Liver (tissue), 8 donors: ENCODE measurements at regions not wholly inside any gene's neighbourhood (a gene's known extent, or its start where the extent isn't known, plus 50 kb on each side); places are given as distances from the start of the nearest gene placed in this dataset.

Experiments
- DNase-seq: peaks from one replicate; pipeline ENCODE4 v3.0.0-alpha.2; 2017; ENCODE audit warnings: low spot score
- H3K27ac ChIP-seq, 2 donors: one replicate each; pipeline ENCODE4 v1.7.0; 2013; ENCODE audit warnings: inconsistent platforms in 2 of 2, low read length in 2 of 2, control low read depth in 1 of 2, low read depth in 1 of 2, mild to moderate bottlenecking in 1 of 2
- H3K27me3 ChIP-seq, 4 donors: one replicate each; pipeline versions ENCODE4 v1.6.1 to v1.7.0; 2013; ENCODE audit warnings: low read length in 3 of 4, inconsistent platforms in 1 of 4, mild to moderate bottlenecking in 1 of 4, moderate library complexity in 1 of 4; ENCODE audit not compliant: control insufficient read depth in 4 of 4, insufficient read depth in 4 of 4
- H3K36me3 ChIP-seq, 4 donors: one replicate each; pipeline versions ENCODE4 v1.6.1 to v1.7.0; 2013; ENCODE audit warnings: low read length in 3 of 4, mild to moderate bottlenecking in 3 of 4, low read depth in 1 of 4, moderate library complexity in 1 of 4; ENCODE audit not compliant: control insufficient read depth in 4 of 4, insufficient read depth in 3 of 4
- H3K4me1 ChIP-seq, 4 donors: one replicate each; pipeline versions ENCODE4 v1.6.1 to v1.7.0; 2013; ENCODE audit warnings: low read length in 3 of 4, mild to moderate bottlenecking in 3 of 4, moderate library complexity in 1 of 4; ENCODE audit not compliant: control insufficient read depth in 4 of 4, insufficient read depth in 4 of 4
- H3K4me3 ChIP-seq, 3 donors: one replicate each; pipeline versions ENCODE4 v1.6.1 to v1.7.0; 2013; ENCODE audit warnings: low read length in 3 of 3, control low read depth in 1 of 3, low read depth in 1 of 3, mild to moderate bottlenecking in 1 of 3
- H3K9ac ChIP-seq, 2 donors: one replicate each; pipeline ENCODE4 v1.7.0; 2013; ENCODE audit warnings: low read length in 2 of 2, mild to moderate bottlenecking in 2 of 2, moderate library complexity in 2 of 2, control low read depth in 1 of 2, low read depth in 1 of 2
- H3K9me3 ChIP-seq, 4 donors: one replicate each; pipeline versions ENCODE4 v1.6.1 to v1.7.0; 2013; ENCODE audit warnings: low read length in 3 of 4; ENCODE audit not compliant: control insufficient read depth in 4 of 4
- EGR1 ChIP-seq, 2 donors: IDR thresholded peaks; 2 replicates each; pipeline ENCODE4 v1.6.1; 2016 to 2018; ENCODE audit warnings: antibody characterized with exemption in 2 of 2, low read depth in 2 of 2
- FOXA1 ChIP-seq: IDR thresholded peaks from 2 replicates; pipeline ENCODE4 v1.6.1; 2016; ENCODE audit warnings: antibody characterized with exemption
- FOXA2 ChIP-seq: IDR thresholded peaks from 2 replicates; pipeline ENCODE4 v1.6.1; 2016; ENCODE audit warnings: antibody characterized with exemption
- GABPA ChIP-seq, 2 donors: IDR thresholded peaks in 1 of 2; conservative IDR thresholded peaks in 1 of 2; 2 replicates each; pipeline ENCODE4 v1.6.1; 2016; ENCODE audit warnings: antibody characterized with exemption in 2 of 2, mild to moderate bottlenecking in 1 of 2, moderate library complexity in 1 of 2
- HNF4A ChIP-seq, 2 donors: conservative IDR thresholded peaks; 2 replicates each; pipeline ENCODE4 v1.6.1; 2016; ENCODE audit warnings: antibody characterized with exemption in 2 of 2, mild to moderate bottlenecking in 2 of 2
- HNF4G ChIP-seq: IDR thresholded peaks from 2 replicates; pipeline ENCODE4 v1.6.1; 2016; ENCODE audit warnings: antibody characterized with exemption
- JUND ChIP-seq, 2 donors: IDR thresholded peaks; 2 replicates each; pipeline ENCODE4 v1.6.1; 2016; ENCODE audit warnings: antibody characterized with exemption in 2 of 2
- NR2F2 ChIP-seq: IDR thresholded peaks from 2 replicates; pipeline ENCODE4 v1.6.1; 2016; ENCODE audit warnings: antibody characterized with exemption
- SP1 ChIP-seq: IDR thresholded peaks from 2 replicates; pipeline ENCODE4 v1.6.1; 2018; ENCODE audit warnings: antibody characterized with exemption, mild to moderate bottlenecking
- TAF1 ChIP-seq: conservative IDR thresholded peaks from 2 replicates; pipeline ENCODE4 v1.6.1; 2016; ENCODE audit warnings: antibody characterized with exemption, mild to moderate bottlenecking
- whole genome bisulfite sequencing: extraction: QIAGEN DNeasy Blood & Tissue Kit; methylation state at CpG from one replicate; pipeline ENCODE4 v1.1.7; 2013; 5-methylcytosine and 5-hydroxymethylcytosine counted together
- TF ChIP-seq, protein P1 (sequence below): IDR thresholded peaks from 2 replicates; pipeline ENCODE4 v1.6.1; 2016; ENCODE audit warnings: antibody characterized with exemption
- TF ChIP-seq, protein P2 (sequence below): fragments of 150-350 bp; IDR thresholded peaks from 2 replicates; pipeline ENCODE4 v1.5.1; 2017; ENCODE audit warnings: improper control_type of control experiment, low read depth, low read length; ENCODE audit not compliant: missing input control
- TF ChIP-seq, protein P3 (sequence below): IDR thresholded peaks from 2 replicates; pipeline ENCODE4 v1.6.1; 2016; ENCODE audit warnings: antibody characterized with exemption, mild to moderate bottlenecking
- TF ChIP-seq, protein P4 (sequence below): IDR thresholded peaks from 2 replicates; pipeline ENCODE4 v1.6.1; 2016; ENCODE audit warnings: antibody characterized with exemption
- donor health status: healthy.
- donor health status: healthy.
- donor health status: healthy.
- donor health status: healthy.
- donor health status: healthy.

DNA sequence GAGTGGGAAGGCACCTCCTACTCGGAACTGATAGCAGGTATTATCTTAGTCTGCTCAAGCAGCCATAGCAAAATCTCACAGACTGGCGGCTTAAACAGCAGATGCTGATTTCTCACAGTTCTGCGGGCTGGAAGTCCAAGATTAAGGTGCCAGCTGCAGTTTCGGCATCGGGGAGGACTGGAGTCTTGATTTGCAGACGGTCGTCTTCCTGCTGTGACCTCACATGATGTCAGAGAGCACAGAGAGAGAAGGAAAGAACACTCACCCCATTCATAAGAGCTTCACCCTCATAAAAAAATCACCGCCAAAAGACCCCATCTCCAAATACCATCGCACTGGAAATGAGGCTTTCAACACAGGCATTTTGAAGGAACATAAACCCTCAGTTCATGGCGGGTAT lies 216.5 kb upstream of the PITRM1 start:
- H3K36me3 ChIP-seq: no peaks in the 10 kb centered on the region
- H3K9ac ChIP-seq: no peak overlapping the region
- no peaks in the 10 kb centered on the region for H3K4me1 ChIP-seq
- WGBS: 70% methylated on average over 10 of the region's 10 CpGs
- H3K27ac ChIP-seq: no peak overlapping the region
- no peak overlapping the region for H3K4me3 ChIP-seq
- peaks cover 0 to 9% (median 6%) of the 10 kb centered on the region in 4 donors for H3K9me3 ChIP-seq
- H3K27me3 ChIP-seq: no peaks in the 10 kb centered on the region
- DNase-seq: no peak
- no peak for TF ChIP-seq FOXA2

DNA sequence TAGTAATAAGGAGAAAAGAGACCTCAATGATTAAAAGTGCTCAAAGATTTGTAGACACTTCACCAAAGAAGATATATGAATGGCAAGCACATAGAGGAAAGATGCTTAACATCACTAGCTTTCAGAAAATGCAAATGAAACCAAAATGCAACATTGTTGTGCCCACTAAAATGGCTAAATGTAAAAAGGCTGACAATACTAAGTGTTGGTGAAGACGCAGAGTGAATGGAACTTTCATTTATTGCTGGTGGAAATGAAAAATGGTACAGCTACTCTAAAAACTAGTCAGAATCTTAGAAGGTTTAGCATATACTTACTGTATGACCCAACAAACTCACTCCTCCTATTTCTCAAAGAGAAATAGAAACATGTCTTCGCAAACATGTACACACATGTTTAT lies 212.9 kb upstream of the PITRM1 start:
- no peak for TF ChIP-seq FOXA2
- TF ChIP-seq, protein P1, sequence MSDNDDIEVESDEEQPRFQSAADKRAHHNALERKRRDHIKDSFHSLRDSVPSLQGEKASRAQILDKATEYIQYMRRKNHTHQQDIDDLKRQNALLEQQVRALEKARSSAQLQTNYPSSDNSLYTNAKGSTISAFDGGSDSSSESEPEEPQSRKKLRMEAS: no peak
- TF ChIP-seq TAF1: no peak
- TF ChIP-seq SP1: no peak
- TF ChIP-seq JUND (IDR thresholded peaks at IDR 0.05): no peak
- TF ChIP-seq, protein P2, sequence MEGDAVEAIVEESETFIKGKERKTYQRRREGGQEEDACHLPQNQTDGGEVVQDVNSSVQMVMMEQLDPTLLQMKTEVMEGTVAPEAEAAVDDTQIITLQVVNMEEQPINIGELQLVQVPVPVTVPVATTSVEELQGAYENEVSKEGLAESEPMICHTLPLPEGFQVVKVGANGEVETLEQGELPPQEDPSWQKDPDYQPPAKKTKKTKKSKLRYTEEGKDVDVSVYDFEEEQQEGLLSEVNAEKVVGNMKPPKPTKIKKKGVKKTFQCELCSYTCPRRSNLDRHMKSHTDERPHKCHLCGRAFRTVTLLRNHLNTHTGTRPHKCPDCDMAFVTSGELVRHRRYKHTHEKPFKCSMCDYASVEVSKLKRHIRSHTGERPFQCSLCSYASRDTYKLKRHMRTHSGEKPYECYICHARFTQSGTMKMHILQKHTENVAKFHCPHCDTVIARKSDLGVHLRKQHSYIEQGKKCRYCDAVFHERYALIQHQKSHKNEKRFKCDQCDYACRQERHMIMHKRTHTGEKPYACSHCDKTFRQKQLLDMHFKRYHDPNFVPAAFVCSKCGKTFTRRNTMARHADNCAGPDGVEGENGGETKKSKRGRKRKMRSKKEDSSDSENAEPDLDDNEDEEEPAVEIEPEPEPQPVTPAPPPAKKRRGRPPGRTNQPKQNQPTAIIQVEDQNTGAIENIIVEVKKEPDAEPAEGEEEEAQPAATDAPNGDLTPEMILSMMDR: no peak
- TF ChIP-seq, protein P3, sequence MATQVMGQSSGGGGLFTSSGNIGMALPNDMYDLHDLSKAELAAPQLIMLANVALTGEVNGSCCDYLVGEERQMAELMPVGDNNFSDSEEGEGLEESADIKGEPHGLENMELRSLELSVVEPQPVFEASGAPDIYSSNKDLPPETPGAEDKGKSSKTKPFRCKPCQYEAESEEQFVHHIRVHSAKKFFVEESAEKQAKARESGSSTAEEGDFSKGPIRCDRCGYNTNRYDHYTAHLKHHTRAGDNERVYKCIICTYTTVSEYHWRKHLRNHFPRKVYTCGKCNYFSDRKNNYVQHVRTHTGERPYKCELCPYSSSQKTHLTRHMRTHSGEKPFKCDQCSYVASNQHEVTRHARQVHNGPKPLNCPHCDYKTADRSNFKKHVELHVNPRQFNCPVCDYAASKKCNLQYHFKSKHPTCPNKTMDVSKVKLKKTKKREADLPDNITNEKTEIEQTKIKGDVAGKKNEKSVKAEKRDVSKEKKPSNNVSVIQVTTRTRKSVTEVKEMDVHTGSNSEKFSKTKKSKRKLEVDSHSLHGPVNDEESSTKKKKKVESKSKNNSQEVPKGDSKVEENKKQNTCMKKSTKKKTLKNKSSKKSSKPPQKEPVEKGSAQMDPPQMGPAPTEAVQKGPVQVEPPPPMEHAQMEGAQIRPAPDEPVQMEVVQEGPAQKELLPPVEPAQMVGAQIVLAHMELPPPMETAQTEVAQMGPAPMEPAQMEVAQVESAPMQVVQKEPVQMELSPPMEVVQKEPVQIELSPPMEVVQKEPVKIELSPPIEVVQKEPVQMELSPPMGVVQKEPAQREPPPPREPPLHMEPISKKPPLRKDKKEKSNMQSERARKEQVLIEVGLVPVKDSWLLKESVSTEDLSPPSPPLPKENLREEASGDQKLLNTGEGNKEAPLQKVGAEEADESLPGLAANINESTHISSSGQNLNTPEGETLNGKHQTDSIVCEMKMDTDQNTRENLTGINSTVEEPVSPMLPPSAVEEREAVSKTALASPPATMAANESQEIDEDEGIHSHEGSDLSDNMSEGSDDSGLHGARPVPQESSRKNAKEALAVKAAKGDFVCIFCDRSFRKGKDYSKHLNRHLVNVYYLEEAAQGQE: no peak
- TF ChIP-seq, protein P4, sequence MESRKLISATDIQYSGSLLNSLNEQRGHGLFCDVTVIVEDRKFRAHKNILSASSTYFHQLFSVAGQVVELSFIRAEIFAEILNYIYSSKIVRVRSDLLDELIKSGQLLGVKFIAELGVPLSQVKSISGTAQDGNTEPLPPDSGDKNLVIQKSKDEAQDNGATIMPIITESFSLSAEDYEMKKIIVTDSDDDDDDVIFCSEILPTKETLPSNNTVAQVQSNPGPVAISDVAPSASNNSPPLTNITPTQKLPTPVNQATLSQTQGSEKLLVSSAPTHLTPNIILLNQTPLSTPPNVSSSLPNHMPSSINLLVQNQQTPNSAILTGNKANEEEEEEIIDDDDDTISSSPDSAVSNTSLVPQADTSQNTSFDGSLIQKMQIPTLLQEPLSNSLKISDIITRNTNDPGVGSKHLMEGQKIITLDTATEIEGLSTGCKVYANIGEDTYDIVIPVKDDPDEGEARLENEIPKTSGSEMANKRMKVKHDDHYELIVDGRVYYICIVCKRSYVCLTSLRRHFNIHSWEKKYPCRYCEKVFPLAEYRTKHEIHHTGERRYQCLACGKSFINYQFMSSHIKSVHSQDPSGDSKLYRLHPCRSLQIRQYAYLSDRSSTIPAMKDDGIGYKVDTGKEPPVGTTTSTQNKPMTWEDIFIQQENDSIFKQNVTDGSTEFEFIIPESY: no peak
- no peak for TF ChIP-seq HNF4G
- no peak for TF ChIP-seq NR2F2
- no peak for TF ChIP-seq EGR1 (IDR thresholded peaks at IDR 0.05; ENCODE audit: low read depth in 2 of 2)
- no peak for TF ChIP-seq HNF4A (conservative IDR thresholded peaks at IDR 0.05)
- TF ChIP-seq FOXA1: no peak
- no peak for TF ChIP-seq GABPA (IDR thresholded peaks at IDR 0.05 in 1 of 2, conservative IDR thresholded peaks at IDR 0.05 in 1 of 2)
- no peak for DNase-seq
- Histone ChIP-seq H3K36me3 (no peaks in the 10 kb centered on the region), H3K27ac (no peak overlapping the region), H3K4me3 (no peak overlapping the region), H3K9ac (no peak overlapping the region), H3K27me3 (no peaks in the 10 kb centered on the region), H3K9me3 (peaks cover 0 to 9% (median 6%) of the 10 kb centered on the region in 4 donors), H3K4me1 (no peaks in the 10 kb centered on the region)
- 97% methylated on average over 2 of the region's 2 CpGs for WGBS
